HCT116 (cell line): ENCODE measurements at regions not wholly inside any gene's neighbourhood (a gene's known extent, or its start where the extent isn't known, plus 50 kb on each side); places are given as distances from the start of the nearest gene placed in this dataset.

Experiments
- ATAC-seq: fragments of 200-7000 bp; cut with Tn5 transposase; 2 replicates; pipeline ENCODE4 v1.9.1; 2020; ENCODE audit warnings: mild to moderate bottlenecking, moderate library complexity
- BruUV-seq: library from RNA; stranded (reverse); fragments of 400-500 nt; replicated peaks from 2 replicates; lab custom pipeline; 2021; lab: Mats Ljungman, UMichigan
- CTCF ChIA-PET: fragments of 300-600 bp; sonication (Branson Sonifier 250); formaldehyde crosslinking; loops from one replicate; lab custom pipeline; 2021; ENCODE audit warnings: antibody characterized with exemption; lab: Charles Lee
- POLR2A ChIA-PET: fragments of 300-600, 350-600 bp; sonication (Branson Sonifier 250); formaldehyde crosslinking; loops from one replicate; lab custom pipeline; 2021; ENCODE audit warnings: antibody characterized with exemption; lab: Charles Lee
- RAD21 ChIA-PET, 2 experiments: fragments of 300-600 bp; sonication (Branson Sonifier 250); formaldehyde crosslinking; loops; one replicate each; lab custom pipeline; 2023; ENCODE audit warnings: low total read pairs in 2 of 2; ENCODE audit not compliant: uncharacterized antibody in 2 of 2, unreplicated experiment in 2 of 2, low non-redundant PET in 1 of 2; lab: Charles Lee
- DNase-seq: peaks from one replicate; pipeline ENCODE4 v3.0.0-alpha.2; 2010; ENCODE audit warnings: low read depth, low spot score
- H2AFZ ChIP-seq: fragments of 200-600 bp; shearing (Covaris generic), sonication (generic); 2 replicates; pipeline ENCODE4 v1.6.1; 2017; ENCODE audit warnings: low read depth, mixed run types, mixed read lengths, antibody characterized with exemption, low read length; ENCODE audit not compliant: poor library complexity, severe bottlenecking
- H3K27ac ChIP-seq: 2 replicates; pipeline ENCODE4 v1.5.1; 2012; ENCODE audit warnings: low read depth, low read length
- H3K27me3 ChIP-seq: fragments of 200-600 bp; sonication (generic); 2 replicates; pipeline ENCODE4 v1.6.1; 2016; ENCODE audit warnings: mixed run types, low read length, mixed read lengths; ENCODE audit not compliant: insufficient read depth
- H3K36me3 ChIP-seq, 2 experiments: fragments of 200-500 bp in 1 of 2; fragments of 200-600 bp in 1 of 2; sonication (Bioruptor generic) in 1 of 2; sonication (generic) in 1 of 2; 2 replicates each; pipeline versions ENCODE4 v1.5.1 to v1.6.1; 2014 to 2016; ENCODE audit warnings: low read length in 2 of 2, inconsistent platforms in 1 of 2, mixed read lengths in 1 of 2, mixed run types in 1 of 2; ENCODE audit not compliant: insufficient read depth in 2 of 2, control insufficient read depth in 1 of 2
- H3K4me1 ChIP-seq, 2 experiments: fragments of 200-600 bp in 1 of 2; sonication (generic) in 1 of 2; 2 replicates each; pipeline versions ENCODE4 v1.5.1 to v1.6.1; 2012 to 2017; ENCODE audit warnings: low read length in 2 of 2, inconsistent platforms in 1 of 2, mild to moderate bottlenecking in 1 of 2, mixed read lengths in 1 of 2, mixed run types in 1 of 2, moderate library complexity in 1 of 2; ENCODE audit not compliant: insufficient read depth in 2 of 2, control insufficient read depth in 1 of 2
- H3K4me2 ChIP-seq: fragments of 200-600 bp; sonication (generic); 2 replicates; pipeline ENCODE4 v1.6.1; 2017; ENCODE audit warnings: mixed run types, low read length, mixed read lengths
- H3K4me3 ChIP-seq, 2 experiments: fragments of 200-600 bp in 1 of 2; sonication (generic) in 1 of 2; replicated peaks in 1 of 2; 2 replicates each; pipeline ENCODE4 v1.5.1; 2011 to 2016; ENCODE audit warnings: low read length in 2 of 2, control low read depth in 1 of 2, low read depth in 1 of 2, mild to moderate bottlenecking in 1 of 2, mixed read lengths in 1 of 2, mixed run types in 1 of 2
- H3K79me2 ChIP-seq: fragments of 200-600 bp; sonication (generic); 2 replicates; pipeline ENCODE4 v1.6.1; 2017; ENCODE audit warnings: mild to moderate bottlenecking, mixed run types, low read length, moderate library complexity, mixed read lengths; ENCODE audit not compliant: insufficient read depth
- H3K9ac ChIP-seq: fragments of 200-600 bp; sonication (generic); 2 replicates; pipeline ENCODE4 v1.6.1; 2016; ENCODE audit warnings: low read length, mixed read lengths
- H3K9me2 ChIP-seq: fragments of 200-600 bp; sonication (generic), shearing (Covaris generic); 2 replicates; pipeline ENCODE4 v1.6.1; 2017; ENCODE audit warnings: mixed run types, mild to moderate bottlenecking, moderate library complexity; ENCODE audit not compliant: insufficient read depth
- H3K9me3 ChIP-seq, 2 experiments: fragments of 200-500 bp in 1 of 2; fragments of 200-600 bp in 1 of 2; sonication (Bioruptor generic) in 1 of 2; sonication (generic) in 1 of 2; 2 replicates each; pipeline ENCODE4 v1.6.1; 2014 to 2017; ENCODE audit warnings: low read length in 2 of 2, mixed read lengths in 2 of 2, inconsistent platforms in 1 of 2, low read depth in 1 of 2, mild to moderate bottlenecking in 1 of 2, mixed run types in 1 of 2, moderate library complexity in 1 of 2; ENCODE audit not compliant: control insufficient read depth in 1 of 2, insufficient read depth in 1 of 2
- H4K20me1 ChIP-seq: fragments of 200-600 bp; sonication (generic), shearing (Covaris generic); 2 replicates; pipeline ENCODE4 v1.6.1; 2017; ENCODE audit warnings: mixed run types, mild to moderate bottlenecking, moderate library complexity; ENCODE audit not compliant: insufficient read depth
- ATF3 ChIP-seq: IDR thresholded peaks from 2 replicates; pipeline ENCODE4 v1.6.1; 2012
- CBX3 ChIP-seq: IDR thresholded peaks from 2 replicates; pipeline ENCODE4 v1.6.1; 2012; ENCODE audit warnings: low read depth
- CEBPB ChIP-seq: IDR thresholded peaks from 2 replicates; pipeline ENCODE4 v1.6.1; 2012; ENCODE audit warnings: low read depth
- CTCF ChIP-seq, 3 experiments: fragments of 200-600 bp in 1 of 3; sonication (generic) in 1 of 3; IDR thresholded peaks in 2 of 3; conservative IDR thresholded peaks in 1 of 3; 2 replicates each; pipeline ENCODE4 v1.5.1; 2012 to 2017; ENCODE audit warnings: low read depth in 2 of 3, low read length in 2 of 3, antibody characterized with exemption in 1 of 3, borderline replicate concordance in 1 of 3, control low read depth in 1 of 3, mild to moderate bottlenecking in 1 of 3, mixed read lengths in 1 of 3, mixed run types in 1 of 3, moderate library complexity in 1 of 3; ENCODE audit not compliant: insufficient read depth in 1 of 3
- EZH2 ChIP-seq: fragments of 200-600 bp; sonication (generic); IDR thresholded peaks from 2 replicates; pipeline ENCODE4 v1.6.1; 2017; ENCODE audit warnings: antibody characterized with exemption, mixed run types
- EZH2phosphoT487 ChIP-seq: fragments of 200-600 bp; IDR thresholded peaks from 2 replicates; pipeline ENCODE4 v1.6.1; 2018; ENCODE audit warnings: antibody characterized with exemption, borderline replicate concordance
- FOSL1 ChIP-seq: IDR thresholded peaks from 2 replicates; pipeline ENCODE4 v1.6.1; 2012; ENCODE audit warnings: low read depth
- JUND ChIP-seq: IDR thresholded peaks from 2 replicates; pipeline ENCODE4 v1.6.1; 2012
- MAX ChIP-seq: IDR thresholded peaks from 2 replicates; pipeline ENCODE4 v1.6.1; 2012
- POLR2A ChIP-seq: IDR thresholded peaks from 2 replicates; pipeline ENCODE4 v1.7.0; 2011; ENCODE audit warnings: borderline replicate concordance; ENCODE audit not compliant: insufficient read depth, insufficient read length; ENCODE audit errors: extremely low read depth
- RAD21 ChIP-seq: IDR thresholded peaks from 2 replicates; pipeline ENCODE4 v1.6.1; 2012; ENCODE audit warnings: low read depth, mild to moderate bottlenecking
- REST ChIP-seq: IDR thresholded peaks from 2 replicates; pipeline ENCODE4 v1.6.1; 2012; ENCODE audit warnings: low read depth
- SP1 ChIP-seq: IDR thresholded peaks from 2 replicates; pipeline ENCODE4 v1.6.1; 2012; ENCODE audit warnings: low read depth
- ZFX ChIP-seq: fragments of 450-650 bp; IDR thresholded peaks from 2 replicates; pipeline ENCODE4 v1.6.1; 2017
- ZNF274 ChIP-seq: fragments of 200-500 bp; sonication (Bioruptor generic); IDR thresholded peaks from 2 replicates; pipeline ENCODE4 v1.6.1; 2014; ENCODE audit warnings: mild to moderate bottlenecking, low read depth, low read length, inconsistent platforms
- intact Hi-C: fragments of 100-400 bp; cut with micrococcal nuclease; formaldehyde crosslinking; loops from 2 replicates; pipeline ENCODE4 v1.10.0; 2022

GRCh38 chr6:50992704-50993625 lies 174.3 kb downstream of the TFAP2B start:
- no peaks in the 10 kb centered on the region for H3K36me3 ChIP-seq
- H3K9me2 ChIP-seq: no peaks in the 10 kb centered on the region
- TF ChIP-seq EZH2phosphoT487 (no peak), SP1 (no peak), RAD21 (no peak), EZH2 (no peak), JUND (no peak), ATF3 (no peak), CTCF (IDR thresholded peaks at IDR 0.05 in 2 of 3, conservative IDR thresholded peaks at IDR 0.05 in 1 of 3; ENCODE audit: borderline replicate concordance in 1 of 3, insufficient read depth in 1 of 3, low read depth in 2 of 3, low read length in 2 of 3) (no peak), ZFX (no peak), ZNF274 (no peak), CEBPB (no peak), CBX3 (no peak), FOSL1 (no peak), REST (no peak), POLR2A (no peak), MAX (no peak)
- no peaks in the 10 kb centered on the region for H4K20me1 ChIP-seq
- no peak overlapping the region for H3K27ac ChIP-seq
- intact Hi-C loops: no loop called here
- peaks cover 11 to 15% of the 10 kb centered on the region in 2 experiments; a peak in 2 of 4 replicates for H3K9me3 ChIP-seq
- DNase-seq (no peak), ATAC-seq (no peak)
- H3K4me3 ChIP-seq: no peak overlapping the region
- ChIA-PET RAD21 (no interaction called here), POLR2A (no interaction called here), CTCF (no interaction called here)
- no peaks in the 10 kb centered on the region for H3K27me3 ChIP-seq
- no peak overlapping the region for H2AFZ ChIP-seq
- no peak overlapping the region for H3K9ac ChIP-seq
- H3K79me2 ChIP-seq: no peaks in the 10 kb centered on the region
- no peaks in the 10 kb centered on the region for H3K4me1 ChIP-seq
- no peak overlapping the region for H3K4me2 ChIP-seq
- no TSS peak for BruUV-seq
